T-helper 22 cell (primary cell): ENCODE measurements at regions not wholly inside any gene's neighbourhood (a gene's known extent, or its start where the extent isn't known, plus 50 kb on each side); places are given as distances from the start of the nearest gene placed in this dataset.
A peak's percentile ranks its signal among the peaks of the same experiment; 100 is the strongest.

Experiments used
- DNase-seq: peaks from one replicate; pipeline ENCODE4 v3.0.0-alpha.2; 2020; ENCODE audit warnings: low read depth

DNA sequence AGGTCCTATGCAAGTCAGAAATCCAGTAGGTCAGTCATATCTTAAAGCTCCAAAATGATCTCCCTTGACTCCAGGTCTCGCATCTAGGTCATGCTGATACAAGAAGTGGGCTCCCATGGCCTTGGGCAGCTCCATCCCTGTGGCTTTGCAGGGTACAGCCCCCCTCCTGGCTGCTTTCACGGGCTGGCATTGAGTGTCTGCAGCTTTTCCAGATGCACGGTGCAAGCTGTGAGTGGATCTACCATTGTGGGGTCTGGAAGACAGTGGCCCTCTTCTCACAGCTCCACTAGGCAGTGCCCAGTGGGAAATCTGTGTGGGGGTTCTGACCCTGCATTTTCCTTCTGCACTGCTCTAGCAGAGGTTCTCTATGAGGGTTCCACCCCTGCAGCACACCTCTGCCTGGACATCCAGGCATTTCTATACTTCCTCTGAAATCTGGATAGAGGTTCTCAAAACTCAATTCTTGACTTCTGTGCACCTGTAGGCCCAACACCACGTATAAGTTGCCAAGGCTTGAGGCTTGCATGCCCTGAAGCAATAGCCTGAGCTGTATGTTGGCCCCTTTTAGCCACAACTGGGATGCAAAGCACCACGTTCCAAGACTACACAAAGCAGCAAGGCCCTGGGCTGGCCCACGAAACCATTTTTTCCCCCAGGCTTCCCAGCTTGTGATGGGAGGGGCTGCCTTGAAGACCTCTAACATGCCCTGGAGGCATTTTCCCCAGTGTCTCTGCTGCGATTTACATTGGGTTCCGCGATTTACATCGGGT, 472.7 kb downstream of the NPHP4 start:
- no peak for DNase-seq

GRCh38 chr1:5516756-5517155, 475.5 kb downstream of the NPHP4 start:
- no peak for DNase-seq

DNA sequence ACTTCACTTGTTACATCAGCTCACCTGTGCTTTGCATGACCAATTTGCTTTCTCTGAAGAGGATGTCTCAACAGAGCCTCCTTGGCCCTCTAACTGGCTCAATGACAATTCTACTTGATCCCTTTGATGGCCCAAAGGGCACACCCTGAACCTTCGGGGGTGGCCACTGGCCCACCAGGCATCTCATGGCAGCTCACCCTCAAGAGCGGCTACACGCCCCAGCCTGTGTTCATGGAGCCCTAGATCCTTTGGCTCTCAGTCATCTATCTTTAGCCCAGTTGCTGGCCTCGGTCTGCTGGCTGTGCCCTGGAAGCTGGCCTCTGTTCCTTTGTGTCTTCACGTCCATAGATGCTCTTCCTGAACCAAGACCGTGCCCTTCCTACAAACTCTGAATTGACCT, 476.7 kb downstream of the NPHP4 start:
- DNase-seq = no peak

DNA sequence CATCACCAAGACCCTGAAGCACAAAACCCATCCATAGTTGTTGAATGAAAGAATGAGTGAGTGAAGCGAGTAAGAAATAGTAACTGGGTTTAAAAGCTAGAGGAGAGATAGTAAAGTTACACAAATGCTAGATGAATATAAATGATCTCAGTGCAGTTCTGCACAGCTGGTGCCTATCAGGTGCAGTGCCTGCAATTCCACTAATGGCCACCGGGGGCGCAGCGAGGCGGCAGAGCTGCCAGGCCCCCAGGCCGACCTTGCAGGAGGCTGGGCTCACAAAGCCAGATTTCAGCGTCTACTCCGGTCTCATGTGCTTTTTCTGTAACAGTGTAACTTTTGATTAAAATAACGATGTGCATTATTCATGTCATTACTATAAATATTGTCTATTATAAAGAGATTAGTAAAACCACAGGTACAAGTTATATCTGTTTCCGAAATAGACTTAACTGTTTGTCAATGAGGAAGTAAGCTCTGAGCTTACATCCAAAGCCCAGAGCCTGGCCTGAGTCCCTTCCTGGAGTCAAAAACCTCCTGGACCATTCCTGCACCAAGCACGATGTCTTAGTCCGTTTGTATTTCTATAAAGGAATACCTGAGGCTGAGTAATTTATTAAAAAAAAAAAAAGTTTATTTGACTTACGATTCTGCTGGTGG, 477.6 kb downstream of the NPHP4 start:
- DNase-seq = peak; percentile 16

- no peak for DNase-seq
These were observed 478.2 kb downstream of the NPHP4 start for GRCh38 chr1:5513846-5514526.

- no peak for DNase-seq
These were observed 479.0 kb downstream of the NPHP4 start for GRCh38 chr1:5513179-5513578.

- no peak for DNase-seq
These were observed 480.7 kb downstream of the NPHP4 start for GRCh38 chr1:5511381-5512097.

- DNase-seq = peak; percentile 18
These were observed 482.4 kb downstream of the NPHP4 start for GRCh38 chr1:5509664-5510452.

GRCh38 chr1:5508669-5509330, 483.4 kb downstream of the NPHP4 start:
- no peak for DNase-seq

GRCh38 chr1:5507340-5507739, 484.9 kb downstream of the NPHP4 start:
- no peak for DNase-seq

- no peak for DNase-seq
These were observed 485.6 kb downstream of the NPHP4 start for GRCh38 chr1:5506634-5507033.

GRCh38 chr1:5505944-5506343, 486.3 kb downstream of the NPHP4 start:
- no peak for DNase-seq

- DNase-seq = no peak
These were observed 487.9 kb downstream of the NPHP4 start for GRCh38 chr1:5504364-5504740.

DNA sequence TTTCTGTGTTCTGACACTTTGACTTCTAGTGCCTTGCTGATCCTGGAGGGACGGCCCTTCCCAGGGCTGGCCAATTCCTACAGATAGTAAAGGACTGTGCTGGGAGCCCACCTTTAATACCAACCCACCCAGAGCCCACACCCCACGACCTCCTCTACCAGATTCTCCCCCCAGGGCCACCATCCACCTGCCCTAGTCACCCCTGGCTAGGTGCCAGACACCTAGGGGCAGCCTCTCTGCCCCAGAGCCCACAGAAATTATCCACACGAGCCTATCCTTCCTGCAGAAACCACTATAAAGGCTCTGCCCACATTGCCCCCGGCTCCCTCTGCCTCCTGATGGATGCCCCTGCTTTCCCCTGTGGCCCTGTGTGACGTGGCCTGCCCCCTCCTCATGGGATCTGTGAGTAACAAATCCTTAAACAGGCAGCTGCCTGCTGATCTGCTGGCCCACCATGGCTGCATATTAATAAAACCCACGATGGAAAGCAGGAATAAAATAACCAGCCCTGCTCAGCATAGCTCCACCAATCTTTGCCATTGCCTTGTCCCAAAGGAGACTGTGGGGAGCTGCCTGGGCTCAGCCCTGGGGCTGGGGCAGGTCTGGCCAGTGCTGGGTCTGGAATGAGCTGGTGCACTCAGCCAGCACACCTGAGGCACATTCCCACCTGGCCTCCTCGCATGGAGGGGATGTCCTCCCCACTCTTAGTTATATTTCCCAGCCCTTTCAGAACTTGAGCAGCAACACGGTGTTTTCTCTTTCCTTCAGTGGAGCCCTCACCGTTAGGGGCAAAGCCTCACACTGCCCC, 488.5 kb downstream of the NPHP4 start:
- no peak for DNase-seq

DNA sequence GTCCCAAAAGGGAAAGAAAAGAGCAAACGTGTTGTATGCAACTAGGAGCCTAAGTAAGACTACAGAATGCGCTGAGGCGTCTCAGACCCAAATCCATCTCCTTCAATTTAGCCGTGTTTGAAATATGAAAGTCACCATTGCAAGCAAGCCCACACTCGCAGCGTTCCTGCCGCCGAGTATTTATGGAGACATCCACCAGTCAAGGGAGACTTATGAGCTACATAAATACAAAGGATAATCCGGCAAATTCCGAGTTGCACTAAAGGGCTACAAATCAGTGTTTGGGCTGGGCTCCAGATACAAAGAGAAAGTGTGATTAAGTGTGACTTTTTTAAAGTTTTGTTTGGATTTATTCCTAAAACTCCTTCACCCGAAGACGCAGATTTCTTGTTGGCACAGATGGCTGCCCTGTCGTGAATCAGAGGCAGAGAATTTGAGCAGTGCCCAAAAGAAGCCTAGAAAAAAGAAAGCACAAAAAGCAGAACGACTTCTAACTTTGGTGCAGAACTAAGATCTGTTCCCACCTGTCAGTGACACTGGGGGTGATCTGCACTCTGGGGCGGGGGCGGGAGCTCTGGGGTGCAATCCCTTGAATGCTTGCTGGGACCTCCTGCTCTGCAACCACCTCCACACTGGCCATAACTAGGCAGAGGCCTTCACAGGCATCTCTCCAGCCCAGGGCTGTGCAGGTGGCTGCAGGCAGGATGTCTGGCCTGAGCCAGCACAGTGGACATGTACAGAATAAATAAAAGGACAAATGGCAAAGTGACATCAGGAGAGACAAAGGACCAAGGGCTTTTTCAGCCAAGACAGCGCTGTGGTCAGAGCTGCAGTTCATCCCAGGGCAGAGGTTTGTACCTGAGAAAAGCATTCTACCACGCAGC, 489.7 kb downstream of the NPHP4 start:
- DNase-seq = no peak

- no peak for DNase-seq
These were observed 490.9 kb downstream of the NPHP4 start for GRCh38 chr1:5501206-5501930.

GRCh38 chr1:5500541-5500940, 491.7 kb downstream of the NPHP4 start:
- DNase-seq = no peak

- no peak for DNase-seq
These were observed 494.7 kb downstream of the NPHP4 start for GRCh38 chr1:5497503-5497902.
